K562 (cell line): ENCODE measurements at regions not wholly inside any gene's neighbourhood (a gene's known extent, or its start where the extent isn't known, plus 50 kb on each side); places are given as distances from the start of the nearest gene placed in this dataset.

Experiments used
- ATAC-seq: fragments of 200-7000 bp; cut with Tn5 transposase; 3 replicates; pipeline ENCODE4 v1.9.1; 2020; ENCODE audit warnings: moderate library complexity
- BruUV-seq: library from RNA; stranded (reverse); fragments of 400-500 nt; replicated peaks from 2 replicates; lab custom pipeline; 2021; lab: Mats Ljungman, UMichigan
- CTCF ChIA-PET: fragments of 300-600 bp; formaldehyde crosslinking; extraction: SDS; loops from one replicate; lab custom pipeline; 2021; ENCODE audit warnings: low intra/inter-chr PET ratio; lab: Yijun Ruan, JAX
- POLR2A ChIA-PET: fragments of 300-600, 350-650 bp; sonication (Branson Sonifier 250); formaldehyde crosslinking; extraction: SDS; loops from one replicate; lab custom pipeline; 2021; ENCODE audit warnings: antibody characterized with exemption, inconsistent platforms; lab: Yijun Ruan, JAX
- DNase-seq, 4 experiments: peaks; one replicate each; pipeline versions ENCODE4 v3.0.0 to v3.0.0-alpha.2; 2011 to 2018; ENCODE audit warnings: low spot score in 3 of 4, mixed read lengths in 3 of 4; ENCODE audit errors: extremely low read depth in 1 of 4
- FAIRE-seq: peaks from 2 replicates; lab custom pipeline; 2011; peaks lifted over from hg19 to GRCh38; lab: Jason Lieb, UNC
- H2AFZ ChIP-seq: 2 replicates; pipeline ENCODE4 v1.6.0; 2011; ENCODE audit warnings: low read depth, low read length, control low read depth, inconsistent platforms
- H3K27ac ChIP-seq: fragments of 200-600 bp; 3 replicates; pipeline ENCODE4 v1.8.0; 2011; ENCODE audit warnings: low read depth, mild to moderate bottlenecking, control low read depth, inconsistent platforms, low read length, moderate library complexity, mixed read lengths; ENCODE audit errors: extremely low read depth
- H3K27me3 ChIP-seq, 2 experiments: fragments of 300-600 bp in 1 of 2; 2 replicates in 1 of 2; 3 replicates in 1 of 2; pipeline versions ENCODE4 v1.6.0 to v1.8.0; 2011; ENCODE audit warnings: inconsistent platforms in 2 of 2, low read length in 2 of 2, mild to moderate bottlenecking in 1 of 2, mixed read lengths in 1 of 2, moderate library complexity in 1 of 2; ENCODE audit not compliant: control insufficient read depth in 2 of 2, insufficient read depth in 2 of 2
- H3K36me3 ChIP-seq: fragments of 300-600 bp; 3 replicates; pipeline ENCODE4 v1.8.0; 2011; ENCODE audit warnings: mild to moderate bottlenecking, low read length, inconsistent platforms; ENCODE audit not compliant: control insufficient read depth, insufficient read depth
- H3K4me1 ChIP-seq, 2 experiments: fragments of 200-600 bp in 1 of 2; replicated peaks in 1 of 2; 2 replicates in 1 of 2; 3 replicates in 1 of 2; pipeline versions ENCODE4 v1.5.1 to v1.8.0; 2011; ENCODE audit warnings: inconsistent platforms in 2 of 2, low read length in 2 of 2, mild to moderate bottlenecking in 1 of 2, mixed read lengths in 1 of 2, moderate library complexity in 1 of 2; ENCODE audit not compliant: control insufficient read depth in 2 of 2, insufficient read depth in 2 of 2
- H3K4me2 ChIP-seq: 2 replicates; pipeline ENCODE4 v1.6.1; 2011; ENCODE audit warnings: low read length, control low read depth, inconsistent platforms, mixed read lengths; ENCODE audit not compliant: insufficient read depth
- H3K4me3 ChIP-seq: fragments of 200-600 bp; sonication (generic), shearing (Covaris generic); 2 replicates; pipeline ENCODE4 v1.5.1; 2016; ENCODE audit warnings: control low read depth, inconsistent platforms
- H3K79me2 ChIP-seq: fragments of 200-600 bp; 3 replicates; pipeline ENCODE4 v1.8.0; 2011; ENCODE audit warnings: low read length, inconsistent platforms; ENCODE audit not compliant: control insufficient read depth, insufficient read depth
- H3K9ac ChIP-seq, 2 experiments: 2 replicates each; pipeline versions ENCODE4 v1.6.0 to v1.6.1; 2011; ENCODE audit warnings: low read depth in 2 of 2, low read length in 2 of 2, control low read depth in 1 of 2, inconsistent platforms in 1 of 2, mild to moderate bottlenecking in 1 of 2, mixed read lengths in 1 of 2; ENCODE audit not compliant: insufficient read depth in 1 of 2
- H3K9me1 ChIP-seq: one replicate; pipeline ENCODE4 v1.6.0; 2011; ENCODE audit warnings: inconsistent platforms, mild to moderate bottlenecking, low read length, moderate library complexity; ENCODE audit not compliant: control insufficient read depth, insufficient read depth
- H3K9me3 ChIP-seq: replicated peaks from 2 replicates; pipeline ENCODE4 v1.5.1; 2011; ENCODE audit warnings: low read depth, low read length, inconsistent platforms; ENCODE audit not compliant: control insufficient read depth, insufficient read depth
- H4K20me1 ChIP-seq: replicated peaks from 2 replicates; pipeline ENCODE4 v1.6.1; 2011; ENCODE audit warnings: low read length, inconsistent platforms, mixed read lengths; ENCODE audit not compliant: control insufficient read depth, insufficient read depth
- DDX20 ChIP-seq: fragments of 450-650 bp; IDR thresholded peaks from 2 replicates; pipeline ENCODE4 v1.6.1; 2016; ENCODE audit warnings: missing genetic modification characterization, low read depth, mild to moderate bottlenecking, missing compliant biosample characterization, moderate library complexity
- KDM4B ChIP-seq, 2 experiments: fragments of 450-650 bp in 1 of 2; sonication (generic) in 1 of 2; IDR thresholded peaks; 2 replicates each; pipeline ENCODE4 v1.6.1; 2016 to 2017; ENCODE audit warnings: borderline replicate concordance in 2 of 2, antibody characterized with exemption in 1 of 2, low read depth in 1 of 2, mild to moderate bottlenecking in 1 of 2
- MBD2 ChIP-seq: sonication (generic); IDR thresholded peaks from 2 replicates; pipeline ENCODE4 v1.6.1; 2016; ENCODE audit warnings: low read depth, borderline replicate concordance
- MTA1 ChIP-seq: fragments of 450-650 bp; IDR thresholded peaks from 2 replicates; pipeline ENCODE4 v1.6.1; 2017; ENCODE audit warnings: borderline replicate concordance
- MYBL2 ChIP-seq, 2 experiments: fragments of 450-650 bp in 1 of 2; sonication (generic) in 1 of 2; formaldehyde crosslinking in 1 of 2; IDR thresholded peaks; 2 replicates each; pipeline versions ENCODE4 v1.6.1 to v1.8.1; 2017 to 2022; ENCODE audit warnings: borderline replicate concordance in 1 of 2, inconsistent platforms in 1 of 2, low read depth in 1 of 2, mild to moderate bottlenecking in 1 of 2, missing genetic modification reagents in 1 of 2, moderate library complexity in 1 of 2
- RBFOX2 ChIP-seq: fragments of 200-400 bp; formaldehyde crosslinking; IDR thresholded peaks from 2 replicates; pipeline ENCODE4 v1.6.1; 2017; ENCODE audit warnings: low read depth, mild to moderate bottlenecking, low read length, moderate library complexity
- WGBS: fragments of 100-300 bp; shearing (Covaris generic); methylation state at CpG from one replicate; pipeline ENCODE4 v1.1.6; 2016; ENCODE audit warnings: low coverage, mixed read lengths; ENCODE audit not compliant: insufficient coverage; ENCODE audit errors: missing lambda C conversion rate; 5-methylcytosine and 5-hydroxymethylcytosine counted together
- in situ Hi-C: fragments of 300-500 bp; cut with MboI; formaldehyde crosslinking; loops from 4 replicates; pipeline ENCODE4 v1.15.0; 2018; ENCODE audit warnings: inconsistent platforms, mixed read lengths
- intact Hi-C: fragments of 100-400 bp; cut with micrococcal nuclease; formaldehyde crosslinking; loops from 2 replicates; pipeline ENCODE4 v1.14.2; 2022
- TF ChIP-seq, protein P1 (sequence below): fragments of 150-350 bp; IDR thresholded peaks from 2 replicates; pipeline ENCODE4 v1.6.1; 2014; ENCODE audit warnings: low read depth, mild to moderate bottlenecking, low read length, borderline replicate concordance
- TF ChIP-seq, protein P2 (sequence below): fragments of 200-400 bp; formaldehyde crosslinking; IDR thresholded peaks from 2 replicates; pipeline ENCODE4 v1.6.1; 2017; ENCODE audit warnings: mild to moderate bottlenecking, low read depth, low read length, moderate library complexity
- TF ChIP-seq, protein P3 (sequence below): sonication (generic); formaldehyde crosslinking; IDR thresholded peaks from 2 replicates; pipeline ENCODE4 v1.8.1; 2023; ENCODE audit warnings: mild to moderate bottlenecking, missing genetic modification reagents
- TF ChIP-seq, protein P4 (sequence below): fragments of 450-650 bp; IDR thresholded peaks from 2 replicates; pipeline ENCODE4 v1.6.1; 2017; ENCODE audit warnings: mild to moderate bottlenecking, moderate library complexity
- TF ChIP-seq, protein P5 (sequence below): fragments of 450-650 bp; formaldehyde crosslinking; IDR thresholded peaks from 2 replicates; pipeline ENCODE4 v1.4.0; 2020; ENCODE audit warnings: mild to moderate bottlenecking, moderate library complexity

DNA sequence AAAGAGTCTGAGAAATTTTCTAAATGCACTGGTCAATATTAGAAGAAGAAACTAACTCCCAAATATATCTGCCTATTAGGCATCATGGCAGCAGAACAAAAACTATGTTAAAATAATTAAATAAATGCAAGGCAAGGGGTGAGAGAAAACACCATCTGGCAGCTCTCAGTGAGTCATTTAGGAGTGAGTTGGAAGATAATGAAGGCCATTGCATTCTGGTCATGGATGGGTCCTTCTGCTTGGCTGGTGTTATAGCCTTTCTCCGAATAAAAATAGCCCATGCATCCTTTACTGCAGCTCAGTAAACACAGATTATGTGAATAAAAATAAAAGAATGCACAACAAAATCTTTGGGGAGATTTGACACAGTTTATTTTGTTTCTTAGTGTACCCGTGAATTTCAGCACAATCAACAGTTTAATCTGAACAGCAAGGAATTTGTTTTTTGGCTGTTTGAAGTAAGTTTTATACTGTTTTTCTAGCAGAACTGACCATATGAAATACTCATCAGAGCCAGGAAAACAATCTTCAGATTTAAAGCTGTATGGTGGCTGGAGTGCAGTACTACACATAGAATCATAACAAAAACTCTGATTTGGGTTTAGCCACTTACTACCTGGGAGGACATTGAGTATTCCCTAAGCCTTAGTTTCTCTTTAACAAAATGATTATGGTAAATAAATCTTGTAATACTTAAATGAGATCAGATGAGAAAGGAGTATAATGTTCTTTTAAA, 225.1 kb upstream of the ITGA4 start:
- H3K4me3 ChIP-seq, result no peak overlapping the region
- no peak overlapping the region for H3K9ac ChIP-seq
- no peaks in the 10 kb centered on the region for H3K9me1 ChIP-seq
- ATAC-seq, result no peak
- no peak overlapping the region for H3K27ac ChIP-seq
- DNase-seq, result no peak
- no peaks in the 10 kb centered on the region for H4K20me1 ChIP-seq
- intact Hi-C loops, result no loop called here
- in situ Hi-C loops, result no loop called here
- H3K4me2 ChIP-seq, result no peak overlapping the region
- WGBS, result 3% methylated on average over 2 of the region's 2 CpGs
- no TSS peak for BruUV-seq
- no peak for FAIRE-seq
- CTCF ChIA-PET, result no interaction called here
- POLR2A ChIA-PET, result no interaction called here
- no peaks in the 10 kb centered on the region for H3K4me1 ChIP-seq
- no peak overlapping the region for H2AFZ ChIP-seq
- no peaks in the 10 kb centered on the region for H3K27me3 ChIP-seq
- no peaks in the 10 kb centered on the region for H3K36me3 ChIP-seq
- 0 out of 2 replicates have a peak, but pooled peaks cover 3% of the 10 kb centered on the region for H3K9me3 ChIP-seq
- H3K79me2 ChIP-seq, result no peaks in the 10 kb centered on the region
- TF ChIP-seq, protein P1, sequence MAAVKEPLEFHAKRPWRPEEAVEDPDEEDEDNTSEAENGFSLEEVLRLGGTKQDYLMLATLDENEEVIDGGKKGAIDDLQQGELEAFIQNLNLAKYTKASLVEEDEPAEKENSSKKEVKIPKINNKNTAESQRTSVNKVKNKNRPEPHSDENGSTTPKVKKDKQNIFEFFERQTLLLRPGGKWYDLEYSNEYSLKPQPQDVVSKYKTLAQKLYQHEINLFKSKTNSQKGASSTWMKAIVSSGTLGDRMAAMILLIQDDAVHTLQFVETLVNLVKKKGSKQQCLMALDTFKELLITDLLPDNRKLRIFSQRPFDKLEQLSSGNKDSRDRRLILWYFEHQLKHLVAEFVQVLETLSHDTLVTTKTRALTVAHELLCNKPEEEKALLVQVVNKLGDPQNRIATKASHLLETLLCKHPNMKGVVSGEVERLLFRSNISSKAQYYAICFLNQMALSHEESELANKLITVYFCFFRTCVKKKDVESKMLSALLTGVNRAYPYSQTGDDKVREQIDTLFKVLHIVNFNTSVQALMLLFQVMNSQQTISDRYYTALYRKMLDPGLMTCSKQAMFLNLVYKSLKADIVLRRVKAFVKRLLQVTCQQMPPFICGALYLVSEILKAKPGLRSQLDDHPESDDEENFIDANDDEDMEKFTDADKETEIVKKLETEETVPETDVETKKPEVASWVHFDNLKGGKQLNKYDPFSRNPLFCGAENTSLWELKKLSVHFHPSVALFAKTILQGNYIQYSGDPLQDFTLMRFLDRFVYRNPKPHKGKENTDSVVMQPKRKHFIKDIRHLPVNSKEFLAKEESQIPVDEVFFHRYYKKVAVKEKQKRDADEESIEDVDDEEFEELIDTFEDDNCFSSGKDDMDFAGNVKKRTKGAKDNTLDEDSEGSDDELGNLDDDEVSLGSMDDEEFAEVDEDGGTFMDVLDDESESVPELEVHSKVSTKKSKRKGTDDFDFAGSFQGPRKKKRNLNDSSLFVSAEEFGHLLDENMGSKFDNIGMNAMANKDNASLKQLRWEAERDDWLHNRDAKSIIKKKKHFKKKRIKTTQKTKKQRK, result no peak
- no peak for TF ChIP-seq MYBL2 (IDR thresholded peaks at IDR 0.05; ENCODE audit: low read depth)
- no peak for TF ChIP-seq MYBL2 (CRISPR knock-in tag; IDR thresholded peaks at IDR 0.05; ENCODE audit: borderline replicate concordance)
- TF ChIP-seq DDX20 (tag), result no peak
- no peak for TF ChIP-seq MBD2
- TF ChIP-seq, protein P2, sequence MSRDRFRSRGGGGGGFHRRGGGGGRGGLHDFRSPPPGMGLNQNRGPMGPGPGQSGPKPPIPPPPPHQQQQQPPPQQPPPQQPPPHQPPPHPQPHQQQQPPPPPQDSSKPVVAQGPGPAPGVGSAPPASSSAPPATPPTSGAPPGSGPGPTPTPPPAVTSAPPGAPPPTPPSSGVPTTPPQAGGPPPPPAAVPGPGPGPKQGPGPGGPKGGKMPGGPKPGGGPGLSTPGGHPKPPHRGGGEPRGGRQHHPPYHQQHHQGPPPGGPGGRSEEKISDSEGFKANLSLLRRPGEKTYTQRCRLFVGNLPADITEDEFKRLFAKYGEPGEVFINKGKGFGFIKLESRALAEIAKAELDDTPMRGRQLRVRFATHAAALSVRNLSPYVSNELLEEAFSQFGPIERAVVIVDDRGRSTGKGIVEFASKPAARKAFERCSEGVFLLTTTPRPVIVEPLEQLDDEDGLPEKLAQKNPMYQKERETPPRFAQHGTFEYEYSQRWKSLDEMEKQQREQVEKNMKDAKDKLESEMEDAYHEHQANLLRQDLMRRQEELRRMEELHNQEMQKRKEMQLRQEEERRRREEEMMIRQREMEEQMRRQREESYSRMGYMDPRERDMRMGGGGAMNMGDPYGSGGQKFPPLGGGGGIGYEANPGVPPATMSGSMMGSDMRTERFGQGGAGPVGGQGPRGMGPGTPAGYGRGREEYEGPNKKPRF, result no peak
- TF ChIP-seq, protein P3, sequence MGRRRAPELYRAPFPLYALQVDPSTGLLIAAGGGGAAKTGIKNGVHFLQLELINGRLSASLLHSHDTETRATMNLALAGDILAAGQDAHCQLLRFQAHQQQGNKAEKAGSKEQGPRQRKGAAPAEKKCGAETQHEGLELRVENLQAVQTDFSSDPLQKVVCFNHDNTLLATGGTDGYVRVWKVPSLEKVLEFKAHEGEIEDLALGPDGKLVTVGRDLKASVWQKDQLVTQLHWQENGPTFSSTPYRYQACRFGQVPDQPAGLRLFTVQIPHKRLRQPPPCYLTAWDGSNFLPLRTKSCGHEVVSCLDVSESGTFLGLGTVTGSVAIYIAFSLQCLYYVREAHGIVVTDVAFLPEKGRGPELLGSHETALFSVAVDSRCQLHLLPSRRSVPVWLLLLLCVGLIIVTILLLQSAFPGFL (CRISPR knock-in tag), result no peak
- no peak for TF ChIP-seq RBFOX2
- no peak for TF ChIP-seq KDM4B (IDR thresholded peaks at IDR 0.05; ENCODE audit: borderline replicate concordance in 2 of 2, low read depth in 1 of 2)
- TF ChIP-seq, protein P4, sequence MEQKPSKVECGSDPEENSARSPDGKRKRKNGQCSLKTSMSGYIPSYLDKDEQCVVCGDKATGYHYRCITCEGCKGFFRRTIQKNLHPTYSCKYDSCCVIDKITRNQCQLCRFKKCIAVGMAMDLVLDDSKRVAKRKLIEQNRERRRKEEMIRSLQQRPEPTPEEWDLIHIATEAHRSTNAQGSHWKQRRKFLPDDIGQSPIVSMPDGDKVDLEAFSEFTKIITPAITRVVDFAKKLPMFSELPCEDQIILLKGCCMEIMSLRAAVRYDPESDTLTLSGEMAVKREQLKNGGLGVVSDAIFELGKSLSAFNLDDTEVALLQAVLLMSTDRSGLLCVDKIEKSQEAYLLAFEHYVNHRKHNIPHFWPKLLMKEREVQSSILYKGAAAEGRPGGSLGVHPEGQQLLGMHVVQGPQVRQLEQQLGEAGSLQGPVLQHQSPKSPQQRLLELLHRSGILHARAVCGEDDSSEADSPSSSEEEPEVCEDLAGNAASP, result no peak
- TF ChIP-seq MTA1, result no peak
- TF ChIP-seq, protein P5, sequence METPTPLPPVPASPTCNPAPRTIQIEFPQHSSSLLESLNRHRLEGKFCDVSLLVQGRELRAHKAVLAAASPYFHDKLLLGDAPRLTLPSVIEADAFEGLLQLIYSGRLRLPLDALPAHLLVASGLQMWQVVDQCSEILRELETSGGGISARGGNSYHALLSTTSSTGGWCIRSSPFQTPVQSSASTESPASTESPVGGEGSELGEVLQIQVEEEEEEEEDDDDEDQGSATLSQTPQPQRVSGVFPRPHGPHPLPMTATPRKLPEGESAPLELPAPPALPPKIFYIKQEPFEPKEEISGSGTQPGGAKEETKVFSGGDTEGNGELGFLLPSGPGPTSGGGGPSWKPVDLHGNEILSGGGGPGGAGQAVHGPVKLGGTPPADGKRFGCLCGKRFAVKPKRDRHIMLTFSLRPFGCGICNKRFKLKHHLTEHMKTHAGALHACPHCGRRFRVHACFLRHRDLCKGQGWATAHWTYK (CRISPR knock-in tag), result no peak
